Endothelial cell of umbilical vein (primary cell): ENCODE measurements at regions not wholly inside any gene's neighbourhood (a gene's known extent, or its start where the extent isn't known, plus 50 kb on each side); places are given as distances from the start of the nearest gene placed in this dataset.

Experiments used
- BruUV-seq: library from RNA; stranded (reverse); fragments of 400-500 nt; replicated peaks from 2 replicates; lab custom pipeline; 2021; lab: Mats Ljungman, UMichigan
- CTCF ChIA-PET: fragments of 300-600, 350-600 bp; sonication (Branson Sonifier 250); formaldehyde crosslinking; loops from one replicate; lab custom pipeline; 2021; ENCODE audit warnings: antibody characterized with exemption, inconsistent platforms; lab: Charles Lee
- POLR2A ChIA-PET: fragments of 300-600, 350-600 bp; sonication (Branson Sonifier 250); formaldehyde crosslinking; loops from one replicate; lab custom pipeline; 2021; ENCODE audit warnings: antibody characterized with exemption, inconsistent platforms; lab: Charles Lee
- DNase-seq: peaks from one replicate; pipeline ENCODE4 v3.0.0-alpha.2; 2011; ENCODE audit warnings: low read depth, low spot score
- FAIRE-seq: peaks from 2 replicates; lab custom pipeline; 2011; peaks lifted over from hg19 to GRCh38; lab: Jason Lieb, UNC
- H2AFZ ChIP-seq: 2 replicates; pipeline ENCODE4 v1.6.0; 2012; ENCODE audit warnings: low read depth, low read length, control low read depth, inconsistent platforms
- H3K27ac ChIP-seq: 2 replicates; pipeline ENCODE4 v1.5.1; 2011; ENCODE audit warnings: low read depth, mild to moderate bottlenecking, control low read depth, low read length, moderate library complexity; ENCODE audit not compliant: insufficient read depth
- H3K27me3 ChIP-seq, 2 experiments: 2 replicates each; pipeline versions ENCODE4 v1.6.0 to v1.6.1; 2011; ENCODE audit warnings: low read length in 2 of 2, mixed read lengths in 1 of 2; ENCODE audit not compliant: control insufficient read depth in 2 of 2, insufficient read depth in 2 of 2
- H3K36me3 ChIP-seq, 2 experiments: 2 replicates in 1 of 2; 3 replicates in 1 of 2; pipeline ENCODE4 v1.5.1; 2011; ENCODE audit warnings: low read length in 2 of 2, mild to moderate bottlenecking in 1 of 2, moderate library complexity in 1 of 2; ENCODE audit not compliant: control insufficient read depth in 2 of 2, insufficient read depth in 2 of 2; ENCODE audit errors: extremely low read depth in 1 of 2
- H3K4me1 ChIP-seq: 3 replicates; pipeline ENCODE4 v1.5.1; 2011; ENCODE audit warnings: mild to moderate bottlenecking, low read length; ENCODE audit not compliant: control insufficient read depth, insufficient read depth; ENCODE audit errors: extremely low read depth
- H3K4me2 ChIP-seq: 2 replicates; pipeline ENCODE4 v1.6.1; 2011; ENCODE audit warnings: low read length, control low read depth, mixed read lengths; ENCODE audit not compliant: insufficient read depth
- H3K4me3 ChIP-seq, 3 experiments: fragments of 200-600 bp in 1 of 3; sonication (generic), shearing (Covaris generic) in 1 of 3; replicated peaks in 1 of 3; 2 replicates each; pipeline ENCODE4 v1.5.1; 2011 to 2016; ENCODE audit warnings: control low read depth in 3 of 3, low read length in 3 of 3, mild to moderate bottlenecking in 2 of 3, inconsistent platforms in 1 of 3, low read depth in 1 of 3, moderate library complexity in 1 of 3; ENCODE audit not compliant: insufficient read depth in 1 of 3
- H3K79me2 ChIP-seq: 2 replicates; pipeline ENCODE4 v1.6.0; 2012; ENCODE audit warnings: low read length, inconsistent platforms; ENCODE audit not compliant: control insufficient read depth, insufficient read depth
- H3K9ac ChIP-seq: replicated peaks from 2 replicates; pipeline ENCODE3; 2011; ENCODE audit warnings: low read length, control low read depth; ENCODE audit not compliant: insufficient read depth; ENCODE audit errors: extremely low read depth
- H3K9me1 ChIP-seq: replicated peaks from 3 replicates; pipeline ENCODE4 v1.6.0; 2011; ENCODE audit warnings: mild to moderate bottlenecking, low read length; ENCODE audit not compliant: control insufficient read depth, insufficient read depth; ENCODE audit errors: extremely low read depth
- H3K9me3 ChIP-seq: replicated peaks from 2 replicates; pipeline ENCODE4 v1.5.1; 2012; ENCODE audit warnings: low read length, inconsistent platforms; ENCODE audit not compliant: control insufficient read depth, insufficient read depth
- H4K20me1 ChIP-seq: replicated peaks from 2 replicates; pipeline ENCODE3; 2011; ENCODE audit warnings: mild to moderate bottlenecking, low read length; ENCODE audit not compliant: control insufficient read depth, insufficient read depth; ENCODE audit errors: extremely low read depth
- EZH2 ChIP-seq: IDR thresholded peaks from 2 replicates; pipeline ENCODE4 v1.6.1; 2012; ENCODE audit warnings: borderline replicate concordance, low read depth, mild to moderate bottlenecking, moderate library complexity, low read length, inconsistent platforms; ENCODE audit not compliant: severe bottlenecking
- GATA2 ChIP-seq: IDR thresholded peaks from 2 replicates; pipeline ENCODE4 v1.7.0; 2011; ENCODE audit warnings: low read depth, mild to moderate bottlenecking, moderate library complexity, mixed read lengths, low read length; ENCODE audit not compliant: insufficient read length, insufficient read depth
- JUN ChIP-seq: IDR thresholded peaks from 2 replicates; pipeline ENCODE4 v1.6.1; 2011; ENCODE audit warnings: borderline replicate concordance, low read depth; ENCODE audit not compliant: insufficient read length, insufficient read depth
- MYC ChIP-seq: IDR thresholded peaks from one replicate; pipeline ENCODE4 v1.6.1; 2011; ENCODE audit warnings: mild to moderate bottlenecking, low read depth, low read length
- POLR2A ChIP-seq: IDR thresholded peaks from 2 replicates; pipeline ENCODE4 v1.6.1; 2012; ENCODE audit warnings: low read depth, mild to moderate bottlenecking, control low read depth, low read length
- POLR2AphosphoS5 ChIP-seq: IDR thresholded peaks from 2 replicates; pipeline ENCODE4 v1.6.1; 2012; ENCODE audit warnings: low read depth, mild to moderate bottlenecking, control low read depth, low read length, moderate library complexity; ENCODE audit not compliant: insufficient read depth
- dilution Hi-C: fragments of 300-500 bp; cut with MboI; formaldehyde crosslinking; loops from one replicate; pipeline ENCODE4 v1.15.0; 2019; ENCODE audit warnings: low sequenced_read_pairs; ENCODE audit not compliant: extremely low pct_ligation_motif_present
- intact Hi-C: fragments of 100-400 bp; cut with micrococcal nuclease; formaldehyde crosslinking; loops from one replicate; pipeline ENCODE4 v1.10.0; 2022
- TF ChIP-seq, protein P1 (sequence below), 2 donors: IDR thresholded peaks; 1 replicate in 1 of 2; 2 replicates in 1 of 2; pipeline ENCODE4 v1.5.1; 2011; ENCODE audit warnings: low read length in 2 of 2, mild to moderate bottlenecking in 2 of 2, moderate library complexity in 2 of 2, control low read depth in 1 of 2, inconsistent platforms in 1 of 2, low read depth in 1 of 2; ENCODE audit not compliant: insufficient read depth in 1 of 2; ENCODE audit errors: extremely low read depth in 1 of 2
- TF ChIP-seq, protein P2 (sequence below): IDR thresholded peaks from 2 replicates; pipeline ENCODE4 v1.6.1; 2011; ENCODE audit not compliant: insufficient read depth, insufficient read length

DNA sequence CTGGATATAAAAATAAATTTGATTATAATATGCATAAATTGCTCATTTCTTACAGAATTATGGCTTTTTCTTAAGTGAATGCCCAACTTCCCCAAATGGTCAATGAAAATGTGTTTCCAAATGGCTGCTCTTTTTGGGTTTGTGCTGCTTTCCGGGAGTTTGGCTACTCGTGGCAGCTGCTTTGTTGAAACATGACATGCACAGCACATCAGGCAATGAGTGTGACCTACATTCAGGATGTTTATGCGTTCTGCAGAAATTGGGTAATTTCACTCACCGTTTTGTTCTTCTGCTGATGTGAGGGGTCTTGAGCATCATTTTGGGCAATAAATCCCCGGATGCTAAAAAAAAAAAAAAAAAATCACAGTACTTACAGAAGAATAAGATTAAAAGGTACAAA lies 825.0 kb upstream of the KLHL29 start:
- Histone ChIP-seq H3K27ac (no peak overlapping the region), H3K9ac (no peak overlapping the region), H3K4me3 (no peak overlapping the region), H4K20me1 (no peaks in the 10 kb centered on the region), H3K27me3 (no peaks in the 10 kb centered on the region), H3K9me1 (no peaks in the 10 kb centered on the region), H3K4me1 (no peaks in the 10 kb centered on the region), H3K9me3 (peaks cover 4% of the 10 kb centered on the region), H2AFZ (no peak overlapping the region), H3K4me2 (no peak overlapping the region), H3K79me2 (no peaks in the 10 kb centered on the region), H3K36me3 (no peaks in the 10 kb centered on the region)
- TF ChIP-seq POLR2A (no peak), GATA2 (no peak), POLR2AphosphoS5 (no peak), MYC (no peak), JUN (no peak), EZH2 (no peak)
- TF ChIP-seq, protein P1, sequence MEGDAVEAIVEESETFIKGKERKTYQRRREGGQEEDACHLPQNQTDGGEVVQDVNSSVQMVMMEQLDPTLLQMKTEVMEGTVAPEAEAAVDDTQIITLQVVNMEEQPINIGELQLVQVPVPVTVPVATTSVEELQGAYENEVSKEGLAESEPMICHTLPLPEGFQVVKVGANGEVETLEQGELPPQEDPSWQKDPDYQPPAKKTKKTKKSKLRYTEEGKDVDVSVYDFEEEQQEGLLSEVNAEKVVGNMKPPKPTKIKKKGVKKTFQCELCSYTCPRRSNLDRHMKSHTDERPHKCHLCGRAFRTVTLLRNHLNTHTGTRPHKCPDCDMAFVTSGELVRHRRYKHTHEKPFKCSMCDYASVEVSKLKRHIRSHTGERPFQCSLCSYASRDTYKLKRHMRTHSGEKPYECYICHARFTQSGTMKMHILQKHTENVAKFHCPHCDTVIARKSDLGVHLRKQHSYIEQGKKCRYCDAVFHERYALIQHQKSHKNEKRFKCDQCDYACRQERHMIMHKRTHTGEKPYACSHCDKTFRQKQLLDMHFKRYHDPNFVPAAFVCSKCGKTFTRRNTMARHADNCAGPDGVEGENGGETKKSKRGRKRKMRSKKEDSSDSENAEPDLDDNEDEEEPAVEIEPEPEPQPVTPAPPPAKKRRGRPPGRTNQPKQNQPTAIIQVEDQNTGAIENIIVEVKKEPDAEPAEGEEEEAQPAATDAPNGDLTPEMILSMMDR (IDR thresholded peaks at IDR 0.05; ENCODE audit: extremely low read depth in 1 of 2, insufficient read depth in 1 of 2, low read depth in 1 of 2, low read length in 2 of 2), result no peak
- TF ChIP-seq, protein P2, sequence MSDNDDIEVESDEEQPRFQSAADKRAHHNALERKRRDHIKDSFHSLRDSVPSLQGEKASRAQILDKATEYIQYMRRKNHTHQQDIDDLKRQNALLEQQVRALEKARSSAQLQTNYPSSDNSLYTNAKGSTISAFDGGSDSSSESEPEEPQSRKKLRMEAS, result no peak
- CTCF ChIA-PET, result no interaction called here
- dilution Hi-C loops, result no loop called here
- DNase-seq (no peak), FAIRE-seq (no peak)
- POLR2A ChIA-PET, result no interaction called here
- no TSS peak for BruUV-seq
- intact Hi-C loops, result no loop called here
